ENCODE measurements at regions not wholly inside any gene's neighbourhood (a gene's known extent, or its start where the extent isn't known, plus 50 kb on each side); places are given as distances from the start of the nearest gene placed in this dataset.

DNA sequence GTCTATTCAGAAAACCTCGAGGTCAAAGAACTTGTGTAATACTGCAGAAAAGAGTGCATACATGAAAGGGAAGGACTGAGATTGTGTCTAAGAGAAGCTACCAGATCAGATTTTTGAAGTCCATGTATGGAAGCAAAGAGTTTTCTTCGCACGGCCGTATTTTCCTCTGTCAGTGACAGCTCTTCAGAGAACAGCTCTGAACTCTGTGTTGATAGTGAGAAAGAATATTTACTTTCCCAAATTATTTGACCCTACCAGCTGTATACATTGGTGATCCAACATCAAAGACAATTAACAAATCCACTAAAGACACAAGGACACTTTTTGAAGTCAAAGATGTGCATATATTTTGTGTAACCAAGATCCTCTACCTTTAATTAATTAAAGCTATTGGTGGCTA lies 107.8 kb upstream of the PSMD7 start:
- DNase-seq (ENCODE audit: extremely low spot score): no peak
- POLR2A ChIA-PET: no interaction called here
- TF ChIP-seq FOXA1 (IDR thresholded peaks at IDR 0.05) (no peak), FOXK2 (IDR thresholded peaks at IDR 0.05) (no peak), ZNF384 (IDR thresholded peaks at IDR 0.05) (no peak), CTBP1 (IDR thresholded peaks at IDR 0.05; ENCODE audit: borderline replicate concordance) (no peak), BHLHE40 (IDR thresholded peaks at IDR 0.05; ENCODE audit: borderline replicate concordance) (no peak), NFRKB (IDR thresholded peaks at IDR 0.05) (no peak), L3MBTL2 (conservative IDR thresholded peaks at IDR 0.05) (no peak), LEF1 (IDR thresholded peaks at IDR 0.05; ENCODE audit: borderline replicate concordance) (no peak), ARNT (IDR thresholded peaks at IDR 0.05) (no peak), ELF4 (IDR thresholded peaks at IDR 0.05) (no peak), SUZ12 (IDR thresholded peaks at IDR 0.05) (no peak)
- CTCF ChIA-PET: no interaction called here

DNA sequence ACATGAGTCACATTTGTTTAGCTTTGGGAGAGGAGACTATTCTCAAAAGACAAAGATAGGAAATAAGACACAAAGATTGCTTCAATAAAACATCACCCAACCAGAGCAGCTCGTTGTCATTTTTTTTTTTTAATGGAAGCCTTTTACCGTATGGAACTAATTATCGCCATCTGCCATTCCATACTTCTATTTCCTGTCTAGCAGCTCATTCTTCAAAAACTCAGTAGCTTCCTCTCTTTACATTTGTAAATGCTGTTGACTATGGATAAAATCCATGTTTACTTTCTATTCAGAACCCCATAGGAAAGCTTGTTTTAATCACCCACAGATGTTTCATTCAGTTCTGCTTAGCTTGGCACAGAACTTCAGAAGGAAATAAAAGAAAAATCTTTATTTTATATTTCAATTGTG lies 110.0 kb upstream of the PSMD7 start:
- POLR2A ChIA-PET: no interaction called here
- DNase-seq (ENCODE audit: extremely low spot score): no peak
- no peak for TF ChIP-seq CTBP1 (IDR thresholded peaks at IDR 0.05; ENCODE audit: borderline replicate concordance)
- TF ChIP-seq SUZ12 (IDR thresholded peaks at IDR 0.05): no peak
- no peak for TF ChIP-seq TARDBP (IDR thresholded peaks at IDR 0.05)
- TF ChIP-seq HDGF (IDR thresholded peaks at IDR 0.05; ENCODE audit: borderline replicate concordance): no peak
- no peak for TF ChIP-seq LEF1 (IDR thresholded peaks at IDR 0.05; ENCODE audit: borderline replicate concordance)
- no peak for TF ChIP-seq L3MBTL2 (conservative IDR thresholded peaks at IDR 0.05)
- TF ChIP-seq, protein P1, sequence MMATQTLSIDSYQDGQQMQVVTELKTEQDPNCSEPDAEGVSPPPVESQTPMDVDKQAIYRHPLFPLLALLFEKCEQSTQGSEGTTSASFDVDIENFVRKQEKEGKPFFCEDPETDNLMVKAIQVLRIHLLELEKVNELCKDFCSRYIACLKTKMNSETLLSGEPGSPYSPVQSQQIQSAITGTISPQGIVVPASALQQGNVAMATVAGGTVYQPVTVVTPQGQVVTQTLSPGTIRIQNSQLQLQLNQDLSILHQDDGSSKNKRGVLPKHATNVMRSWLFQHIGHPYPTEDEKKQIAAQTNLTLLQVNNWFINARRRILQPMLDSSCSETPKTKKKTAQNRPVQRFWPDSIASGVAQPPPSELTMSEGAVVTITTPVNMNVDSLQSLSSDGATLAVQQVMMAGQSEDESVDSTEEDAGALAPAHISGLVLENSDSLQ (IDR thresholded peaks at IDR 0.05): no peak
- no peak for TF ChIP-seq ELF4 (IDR thresholded peaks at IDR 0.05)
- no peak for TF ChIP-seq ZNF384 (IDR thresholded peaks at IDR 0.05)
- TF ChIP-seq SP1 (IDR thresholded peaks at IDR 0.05): no peak
- no peak for TF ChIP-seq BHLHE40 (IDR thresholded peaks at IDR 0.05; ENCODE audit: borderline replicate concordance)
- no peak for TF ChIP-seq FOXK2 (IDR thresholded peaks at IDR 0.05)
- TF ChIP-seq FOXM1 (IDR thresholded peaks at IDR 0.05; ENCODE audit: borderline replicate concordance): no peak
- TF ChIP-seq NFRKB (IDR thresholded peaks at IDR 0.05): no peak
- TF ChIP-seq ARNT (IDR thresholded peaks at IDR 0.05): no peak
- TF ChIP-seq FOXA1 (IDR thresholded peaks at IDR 0.05): no peak
- CTCF ChIA-PET: interaction anchor here (0.5 kb wide), 1 partner anchor 40 kb away, joined by 3 read pairs; no protein-coding TSS in a partner anchor

DNA sequence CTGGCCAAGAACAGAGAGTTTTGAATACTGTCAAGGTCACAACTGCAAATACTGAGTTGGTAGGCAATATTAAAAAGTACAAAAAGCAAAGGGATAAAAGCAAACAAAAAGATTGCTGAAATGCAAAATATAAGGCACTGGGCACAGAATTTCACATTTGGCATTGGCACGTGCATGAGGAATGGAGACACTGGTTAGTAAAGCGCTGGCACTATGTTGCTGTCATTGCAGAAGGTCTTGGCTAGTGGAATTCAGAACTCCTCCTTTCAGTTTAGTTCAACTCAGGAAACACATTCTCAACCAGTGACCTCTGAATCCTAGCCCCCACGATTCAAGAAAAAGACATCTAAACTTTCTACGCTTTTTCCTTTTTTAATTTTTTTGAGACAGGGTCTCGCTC lies 111.8 kb upstream of the PSMD7 start:
- POLR2A ChIA-PET: no interaction called here
- TF ChIP-seq FOXA1 (IDR thresholded peaks at IDR 0.05): no peak
- no peak for TF ChIP-seq BHLHE40 (IDR thresholded peaks at IDR 0.05; ENCODE audit: borderline replicate concordance)
- TF ChIP-seq FOXK2 (IDR thresholded peaks at IDR 0.05): no peak
- no peak for TF ChIP-seq HDGF (IDR thresholded peaks at IDR 0.05; ENCODE audit: borderline replicate concordance)
- TF ChIP-seq SP1 (IDR thresholded peaks at IDR 0.05): no peak
- CTCF ChIA-PET: no interaction called here
- DNase-seq (ENCODE audit: extremely low spot score): no peak

DNA sequence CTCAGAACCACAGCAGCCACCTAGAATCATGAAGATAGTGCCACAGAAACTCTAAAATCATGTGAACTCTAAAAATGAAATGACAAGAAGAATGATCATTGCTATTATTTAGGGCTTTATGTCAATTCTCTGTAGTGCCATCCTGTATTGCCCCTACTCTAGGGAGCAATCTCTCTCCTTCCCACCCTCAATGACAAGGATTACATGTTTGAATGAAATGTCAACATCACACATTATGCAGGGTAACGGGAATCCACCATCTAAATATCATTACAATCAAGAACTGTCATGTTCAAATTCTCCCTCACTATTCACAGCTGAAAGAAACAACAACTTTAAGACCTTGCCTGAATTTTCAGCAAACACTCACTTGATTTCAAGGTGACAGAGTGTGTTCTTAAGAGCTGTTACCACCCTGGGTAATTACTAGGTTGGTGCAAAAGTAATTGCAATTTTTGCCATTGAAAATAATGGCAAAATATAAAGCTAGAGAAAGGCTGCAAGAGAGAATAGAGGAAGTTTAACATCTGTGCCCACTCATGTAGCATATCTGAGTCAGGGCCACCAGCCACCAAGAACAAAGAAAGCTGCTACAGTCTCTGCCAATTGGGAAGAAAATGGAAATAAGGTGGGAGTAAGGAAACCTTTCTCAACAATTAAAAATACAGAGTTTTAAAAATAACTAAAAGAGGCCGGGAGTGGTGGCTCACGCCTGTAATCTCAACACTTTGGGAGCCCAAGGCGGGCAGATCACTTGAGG lies 112.8 kb upstream of the PSMD7 start:
- ChIA-PET POLR2A (no interaction called here), CTCF (no interaction called here)
- TF ChIP-seq L3MBTL2 (conservative IDR thresholded peaks at IDR 0.05) (no peak), FOXK2 (IDR thresholded peaks at IDR 0.05) (no peak)
- TF ChIP-seq, protein P1 (IDR thresholded peaks at IDR 0.05): no peak
- DNase-seq (ENCODE audit: extremely low spot score): no peak

DNA sequence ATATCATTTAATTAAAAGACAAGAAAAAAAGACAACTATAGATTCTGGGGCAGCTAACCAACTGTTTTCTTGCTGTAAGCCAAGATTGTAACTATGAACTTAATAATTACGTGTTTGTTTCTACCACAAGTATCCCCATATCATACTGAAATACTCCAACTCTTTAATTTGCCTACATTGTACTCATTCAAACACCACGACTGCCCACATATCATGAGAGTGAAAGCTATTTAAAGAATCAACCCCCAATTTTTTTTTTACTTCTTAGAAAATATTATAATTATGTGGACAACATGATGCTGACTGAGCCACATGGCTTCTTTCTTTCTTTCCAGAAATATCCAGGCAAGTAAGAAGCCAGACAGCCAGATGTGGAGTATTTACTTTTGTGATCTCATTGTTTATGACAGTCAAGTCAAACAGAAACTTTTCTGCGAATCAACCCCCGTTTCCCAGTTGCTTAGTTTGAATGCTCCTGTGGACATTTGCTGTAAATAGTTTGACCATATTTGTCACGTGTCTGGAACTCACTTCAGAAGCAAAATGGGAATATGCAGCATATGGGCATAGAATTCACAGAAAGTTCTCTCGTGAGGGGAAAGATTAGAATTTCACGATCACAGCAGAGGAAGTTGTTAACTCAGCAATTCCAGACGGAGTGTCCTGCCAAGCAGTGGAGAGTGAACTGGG lies 126.8 kb upstream of the PSMD7 start:
- ChIA-PET POLR2A (no interaction called here), CTCF (no interaction called here)
- no peak for TF ChIP-seq FOXK2 (IDR thresholded peaks at IDR 0.05)
- TF ChIP-seq ARNT (IDR thresholded peaks at IDR 0.05): no peak
- no peak for TF ChIP-seq TARDBP (IDR thresholded peaks at IDR 0.05)
- TF ChIP-seq, protein P1 (IDR thresholded peaks at IDR 0.05): no peak
- no peak for TF ChIP-seq ZNF384 (IDR thresholded peaks at IDR 0.05)
- DNase-seq (ENCODE audit: extremely low spot score): no peak

DNA sequence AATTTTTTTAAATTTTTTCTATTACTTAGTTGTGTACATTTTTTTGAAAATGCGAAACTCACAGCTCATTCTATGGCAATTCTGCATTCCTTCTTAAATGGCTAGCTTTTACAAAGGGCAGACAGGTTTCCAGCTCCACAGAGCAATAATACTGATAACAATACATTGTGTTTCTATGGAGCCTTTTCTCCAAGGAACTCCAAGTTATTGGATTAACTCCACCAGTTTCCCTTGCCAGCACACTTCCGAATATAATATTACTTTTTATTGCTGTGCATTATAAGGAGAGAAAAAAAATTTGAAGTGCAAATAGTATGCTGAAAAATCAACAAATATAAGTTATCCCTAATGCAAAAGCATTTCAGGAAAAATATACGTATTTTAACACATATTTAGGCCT lies 127.5 kb upstream of the PSMD7 start:
- CTCF ChIA-PET: no interaction called here
- POLR2A ChIA-PET: no interaction called here
- TF ChIP-seq, protein P1 (IDR thresholded peaks at IDR 0.05): no peak
- no peak for TF ChIP-seq ARNT (IDR thresholded peaks at IDR 0.05)
- TF ChIP-seq L3MBTL2 (conservative IDR thresholded peaks at IDR 0.05): no peak
- no peak for TF ChIP-seq CTBP1 (IDR thresholded peaks at IDR 0.05; ENCODE audit: borderline replicate concordance)
- no peak for TF ChIP-seq BHLHE40 (IDR thresholded peaks at IDR 0.05; ENCODE audit: borderline replicate concordance)
- no peak for DNase-seq (ENCODE audit: extremely low spot score)

All from HEK293T (cell line).